Activated T-cell treated with anti-CD3 and anti-CD28 coated beads, Interleukin-2, amount 50 U/mL, for 72 hours (primary cell): ENCODE measurements at regions not wholly inside any gene's neighbourhood (a gene's known extent, or its start where the extent isn't known, plus 50 kb on each side); places are given as distances from the start of the nearest gene placed in this dataset.

Experiments used
- ATAC-seq, 2 donors: fragments of 150-1000 bp; cut with Tn5 transposase; replicated peaks in 1 of 2; 2 replicates each; pipeline ENCODE4 v1.10.0; 2021; ENCODE audit warnings: moderate library complexity in 2 of 2, mild to moderate bottlenecking in 1 of 2
- DNase-seq, 2 donors: peaks; one replicate each; pipeline ENCODE4 v3.0.0; 2021 to 2022; ENCODE audit warnings: mixed read lengths in 1 of 2
- H3K27ac Mint-ChIP-seq: one replicate; pipeline ENCODE4 v1.8.0; 2022; ENCODE audit warnings: mild to moderate bottlenecking, moderate library complexity, mixed read lengths
- H3K27me3 Mint-ChIP-seq: one replicate; pipeline ENCODE4 v1.8.0; 2022; ENCODE audit warnings: low read depth, mixed read lengths
- H3K36me3 Mint-ChIP-seq, 2 donors: one replicate each; pipeline ENCODE4 v1.8.0; 2022; ENCODE audit warnings: mixed read lengths in 2 of 2, mild to moderate bottlenecking in 1 of 2; ENCODE audit not compliant: insufficient read depth in 2 of 2
- H3K4me1 Mint-ChIP-seq: one replicate; pipeline ENCODE4 v1.8.0; 2022; ENCODE audit warnings: low read depth, mixed read lengths
- H3K4me3 Mint-ChIP-seq, 2 donors: one replicate each; pipeline ENCODE4 v1.8.0; 2022; ENCODE audit warnings: mild to moderate bottlenecking in 2 of 2, mixed read lengths in 2 of 2, moderate library complexity in 2 of 2
- H3K9me3 Mint-ChIP-seq, 2 donors: one replicate each; pipeline ENCODE4 v1.8.0; 2022; ENCODE audit warnings: mixed read lengths in 2 of 2

GRCh38 chr5:146254223-146254622 is 50.8 kb downstream of the RBM27 start:
- ATAC-seq = no peak
- no peaks in the 10 kb centered on the region for H3K9me3 Mint-ChIP-seq
- peaks cover 9% of the 10 kb centered on the region for H3K4me1 Mint-ChIP-seq
- no peak for DNase-seq
- peak overlapping the region; percentile 24 for H3K27ac Mint-ChIP-seq
- no peaks in the 10 kb centered on the region for H3K27me3 Mint-ChIP-seq
- H3K36me3 Mint-ChIP-seq = peaks cover 0 to 20% of the 10 kb centered on the region in 2 donors
- H3K4me3 Mint-ChIP-seq = no peak overlapping the region

DNA sequence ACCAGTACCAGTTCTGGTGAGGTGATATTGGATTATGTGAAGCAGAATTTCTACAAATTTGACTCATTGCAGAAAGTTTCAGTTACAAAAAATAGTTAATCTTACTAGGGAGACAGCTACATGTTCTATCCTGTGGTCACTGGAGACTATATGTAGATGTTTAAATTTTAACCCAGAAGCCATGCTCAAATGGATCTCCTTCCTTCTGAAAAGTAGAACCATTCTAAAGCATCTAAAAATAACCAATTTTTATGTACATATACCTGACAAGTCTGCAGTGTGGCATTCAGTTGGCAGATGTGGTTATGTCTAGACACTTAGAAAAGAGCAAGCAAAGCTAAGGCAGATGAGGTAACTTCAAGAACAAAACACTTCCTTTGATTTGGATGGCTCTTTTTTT is 65.5 kb upstream of the POU4F3 start:
- peaks cover 3 to 22% of the 10 kb centered on the region in 2 donors for H3K36me3 Mint-ChIP-seq
- H3K4me3 Mint-ChIP-seq = no peak overlapping the region
- no peaks in the 10 kb centered on the region for H3K4me1 Mint-ChIP-seq
- H3K27me3 Mint-ChIP-seq = no peaks in the 10 kb centered on the region
- no peaks in the 10 kb centered on the region for H3K9me3 Mint-ChIP-seq
- H3K27ac Mint-ChIP-seq = no peak overlapping the region
- DNase-seq = no peak
- no peak for ATAC-seq

GRCh38 chr5:146283344-146283761 is 55.3 kb upstream of the POU4F3 start:
- peaks cover 0 to 2% of the 10 kb centered on the region in 2 donors for H3K36me3 Mint-ChIP-seq
- H3K27me3 Mint-ChIP-seq = no peaks in the 10 kb centered on the region
- no peaks in the 10 kb centered on the region for H3K4me1 Mint-ChIP-seq
- no peak overlapping the region for H3K4me3 Mint-ChIP-seq
- ATAC-seq = no peak
- DNase-seq = no peak
- no peak overlapping the region for H3K27ac Mint-ChIP-seq
- H3K9me3 Mint-ChIP-seq = no peaks in the 10 kb centered on the region

- Mint-ChIP-seq H3K4me3 (no peak overlapping the region), H3K27me3 (no peaks in the 10 kb centered on the region), H3K36me3 (peaks cover 0 to 2% of the 10 kb centered on the region in 2 donors), H3K9me3 (no peaks in the 10 kb centered on the region), H3K4me1 (no peaks in the 10 kb centered on the region), H3K27ac (peak overlapping the region; percentile 74)
- ATAC-seq = no peak
- no peak for DNase-seq
Measured at GRCh38 chr5:146284016-146284415, 54.6 kb upstream of the POU4F3 start.
